ENCODE measurements at regions not wholly inside any gene's neighbourhood (a gene's known extent, or its start where the extent isn't known, plus 50 kb on each side); places are given as distances from the start of the nearest gene placed in this dataset.

DNA sequence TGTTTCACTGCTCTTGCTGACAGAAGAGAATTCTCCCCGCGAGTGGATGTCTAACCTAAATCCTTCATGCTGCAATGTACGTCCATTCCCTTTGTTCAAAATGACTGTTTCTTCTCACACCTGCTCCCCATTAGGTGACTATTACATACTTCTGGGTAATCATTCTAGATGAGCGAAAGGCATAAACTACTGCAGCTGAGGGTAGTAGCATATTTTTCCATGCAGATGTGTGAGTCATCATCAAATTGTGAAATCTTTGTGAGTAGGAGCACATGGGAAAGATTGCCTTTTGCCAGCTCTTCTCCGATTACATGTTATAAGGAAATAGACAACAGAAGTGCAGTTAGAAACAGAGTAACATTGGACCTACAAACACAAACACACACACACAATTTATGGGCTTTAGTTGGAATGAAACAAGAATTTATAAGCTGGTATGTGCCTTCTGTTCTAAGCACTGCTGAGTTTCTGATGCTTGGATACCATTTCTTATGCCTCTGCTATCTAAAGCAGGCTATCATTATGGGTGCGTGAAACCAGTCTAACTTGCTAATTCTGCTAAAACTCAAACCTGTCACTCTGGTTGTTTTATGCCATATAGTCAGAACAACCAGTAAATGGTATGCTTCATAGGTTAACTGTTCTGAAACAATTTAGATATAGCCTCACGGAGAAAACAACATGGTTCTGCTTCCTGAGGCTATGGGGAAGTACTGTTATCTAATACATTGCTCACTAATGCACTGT is 346.9 kb upstream of the PSMD7 start:
- Histone ChIP-seq H2AK5ac (ENCODE audit: low read depth, low read length) (no peak overlapping the region), H3K27ac (ENCODE audit: low read depth, low read length) (no peak overlapping the region), H3K9me3 (ENCODE audit: insufficient read depth in 2 of 2, low read depth in 1 of 2, low read length in 1 of 2) (no peaks in the 10 kb centered on the region; a peak in 1 of 4 replicates), H3K9ac (replicated peaks in 1 of 4; ENCODE audit: extremely low read depth in 1 of 4, low read depth in 3 of 4, low read length in 3 of 4) (no peak overlapping the region), H2BK120ac (replicated peaks; ENCODE audit: low read depth, low read length) (no peak overlapping the region), H4K8ac (ENCODE audit: extremely low read depth, insufficient read depth, low read length) (no peak overlapping the region), H3K27me3 (replicated peaks in 1 of 4; ENCODE audit: control insufficient read depth in 3 of 4, extremely low read depth in 1 of 4, insufficient read depth in 3 of 4, low read length in 3 of 4) (no peaks in the 10 kb centered on the region), H3K4me2 (ENCODE audit: insufficient read depth in 1 of 2, low read depth in 2 of 2, low read length in 2 of 2) (no peak overlapping the region), H3K14ac (ENCODE audit: insufficient read length) (no peak overlapping the region), H3K79me1 (ENCODE audit: low read depth, low read length) (no peaks in the 10 kb centered on the region; the same call in 1 of the 2 replicates), H4K91ac (replicated peaks; ENCODE audit: insufficient read length, low read length) (no peak overlapping the region), H2BK5ac (ENCODE audit: low read depth, low read length) (no peak overlapping the region), H4K5ac (ENCODE audit: insufficient read length, low read depth, low read length) (no peak overlapping the region), H3K4me3 (ENCODE audit: extremely low read depth in 1 of 4, insufficient read depth in 2 of 4, low read depth in 3 of 4, low read length in 4 of 4) (no peak overlapping the region), H2BK20ac (ENCODE audit: low read length) (no peak overlapping the region), H3K56ac (replicated peaks; ENCODE audit: insufficient read length, low read depth, low read length) (no peak overlapping the region), H4K20me1 (replicated peaks in 1 of 2; ENCODE audit: control insufficient read depth in 1 of 2, insufficient read depth in 2 of 2, low read length in 2 of 2) (no peaks in the 10 kb centered on the region), H2AFZ (ENCODE audit: low read length) (no peak overlapping the region), H3K4ac (replicated peaks; ENCODE audit: insufficient read length, low read depth, low read length) (no peak overlapping the region), H3K18ac (ENCODE audit: extremely low read depth, low read length) (no peak overlapping the region), H3K23me2 (ENCODE audit: low read depth, low read length) (no peaks in the 10 kb centered on the region), H3K4me1 (replicated peaks in 1 of 4; ENCODE audit: control insufficient read depth in 3 of 4, insufficient read depth in 4 of 4, low read length in 3 of 4) (0 out of 7 replicates have a peak, but pooled peaks cover 0 to 2% (median 0%) of the 10 kb centered on the region in 4 experiments), H3K79me2 (ENCODE audit: control insufficient read depth in 1 of 2, insufficient read depth in 2 of 2, low read length in 2 of 2) (no peaks in the 10 kb centered on the region), H2BK15ac (ENCODE audit: low read length) (no peak overlapping the region), H2BK12ac (ENCODE audit: low read depth, low read length) (no peak overlapping the region), H3K36me3 (ENCODE audit: control insufficient read depth in 2 of 4, insufficient read depth in 4 of 4, low read length in 3 of 4) (no peaks in the 10 kb centered on the region), H3K23ac (ENCODE audit: insufficient read length) (no peak overlapping the region)
- ChIA-PET CTCF (ENCODE audit: partially characterized antibody) (interaction anchor here (1.1 to 1.4 kb wide), 3 partner anchors 35 to 390 kb away, joined by 3 read pairs; no protein-coding TSS in a partner anchor), POLR2A (ENCODE audit: partially characterized antibody) (no interaction called here)
- 95% methylated on average over 7 of the region's 7 CpGs; no CpG with 5 or more reads in 1 of the 2 experiments for WGBS, 2 experiments (ENCODE audit: extremely low coverage in 1 of 2, insufficient coverage in 1 of 2, insufficient read length in 1 of 2, insufficient replicate concordance in 2 of 2, low coverage in 1 of 2, low lambda C conversion rate in 2 of 2, missing lambda C conversion rate in 1 of 2)
- FAIRE-seq (no peak), DNase-seq (ENCODE audit: low read depth in 1 of 2, low spot score in 2 of 2) (no peak)
- TF ChIP-seq SUZ12 (IDR thresholded peaks at IDR 0.05; ENCODE audit: low read length) (no peak), HDAC2 (IDR thresholded peaks at IDR 0.05; ENCODE audit: borderline replicate concordance in 1 of 2, low read depth in 2 of 2, low read length in 2 of 2) (no peak), CBX5 (IDR thresholded peaks at IDR 0.05; ENCODE audit: low read depth, low read length) (no peak), NANOG (IDR thresholded peaks at IDR 0.05; ENCODE audit: insufficient read depth, low read depth, low read length, poor library complexity, severe bottlenecking) (no peak), SIX5 (IDR thresholded peaks at IDR 0.05; ENCODE audit: low read depth, low read length) (no peak), CHD2 (IDR thresholded peaks at IDR 0.05; ENCODE audit: low read length) (no peak), CREB1 (IDR thresholded peaks at IDR 0.05) (no peak), SP2 (IDR thresholded peaks at IDR 0.05; ENCODE audit: low read length) (no peak), EGR1 (IDR thresholded peaks at IDR 0.05; ENCODE audit: borderline replicate concordance, low read depth, low read length) (no peak), SP1 (IDR thresholded peaks at IDR 0.05; ENCODE audit: low read depth, low read length) (no peak)
- TF ChIP-seq, protein P1, sequence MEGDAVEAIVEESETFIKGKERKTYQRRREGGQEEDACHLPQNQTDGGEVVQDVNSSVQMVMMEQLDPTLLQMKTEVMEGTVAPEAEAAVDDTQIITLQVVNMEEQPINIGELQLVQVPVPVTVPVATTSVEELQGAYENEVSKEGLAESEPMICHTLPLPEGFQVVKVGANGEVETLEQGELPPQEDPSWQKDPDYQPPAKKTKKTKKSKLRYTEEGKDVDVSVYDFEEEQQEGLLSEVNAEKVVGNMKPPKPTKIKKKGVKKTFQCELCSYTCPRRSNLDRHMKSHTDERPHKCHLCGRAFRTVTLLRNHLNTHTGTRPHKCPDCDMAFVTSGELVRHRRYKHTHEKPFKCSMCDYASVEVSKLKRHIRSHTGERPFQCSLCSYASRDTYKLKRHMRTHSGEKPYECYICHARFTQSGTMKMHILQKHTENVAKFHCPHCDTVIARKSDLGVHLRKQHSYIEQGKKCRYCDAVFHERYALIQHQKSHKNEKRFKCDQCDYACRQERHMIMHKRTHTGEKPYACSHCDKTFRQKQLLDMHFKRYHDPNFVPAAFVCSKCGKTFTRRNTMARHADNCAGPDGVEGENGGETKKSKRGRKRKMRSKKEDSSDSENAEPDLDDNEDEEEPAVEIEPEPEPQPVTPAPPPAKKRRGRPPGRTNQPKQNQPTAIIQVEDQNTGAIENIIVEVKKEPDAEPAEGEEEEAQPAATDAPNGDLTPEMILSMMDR (IDR thresholded peaks at IDR 0.05; ENCODE audit: control extremely low read depth in 1 of 3, insufficient read depth in 1 of 3, low read depth in 1 of 3, low read length in 3 of 3) = no peak

All from H1 (cell line).